ENCODE measurements at regions not wholly inside any gene's neighbourhood (a gene's known extent, or its start where the extent isn't known, plus 50 kb on each side); places are given as distances from the start of the nearest gene placed in this dataset.

DNA sequence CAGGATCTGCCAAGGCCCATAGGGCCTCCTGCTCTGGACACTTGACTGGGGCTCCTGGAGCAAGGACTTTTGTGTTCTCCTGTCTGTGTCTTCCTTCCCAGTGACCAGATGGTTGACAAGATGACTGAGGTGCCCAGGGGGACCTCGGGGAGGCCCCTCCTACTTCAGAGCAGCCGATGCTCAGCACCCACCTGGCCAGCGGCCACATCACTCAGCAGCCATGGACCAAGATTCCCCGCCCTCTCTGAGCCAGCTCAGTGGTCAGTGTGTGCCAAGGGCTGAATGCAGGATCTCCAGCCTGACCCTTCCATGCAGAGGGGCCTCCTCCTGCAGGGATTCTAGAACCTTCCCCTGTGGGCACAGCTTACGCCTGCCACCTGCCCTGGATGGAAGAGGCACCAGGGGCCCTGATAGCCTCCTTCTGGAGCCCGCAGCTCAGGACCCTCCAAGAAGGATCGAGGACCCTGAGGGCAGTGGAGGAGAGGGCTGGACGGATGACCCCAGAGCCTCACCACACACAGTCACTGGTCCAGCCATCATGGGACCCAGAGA is 87.4 kb upstream of the GPC1 start:
- Histone ChIP-seq H4K20me1 (ENCODE audit: low read length) (no peaks in the 10 kb centered on the region), H3K79me2 (ENCODE audit: low read length) (no peaks in the 10 kb centered on the region), H3F3A (ENCODE audit: low read length, unreplicated experiment) (no peaks in the 10 kb centered on the region), H3K9me3 (ENCODE audit: low read length) (peaks cover 6% of the 10 kb centered on the region; the same call in 1 of the 2 replicates), H3K36me3 (ENCODE audit: low read depth, low read length) (no peaks in the 10 kb centered on the region), H3K4me3 (ENCODE audit: low read length) (no peak overlapping the region), H2AFZ (ENCODE audit: low read length) (no peak overlapping the region), H3K4me2 (ENCODE audit: low read length) (no peak overlapping the region), H3K27ac (ENCODE audit: low read length) (no peak overlapping the region), H3K9ac (ENCODE audit: low read length) (no peak overlapping the region), H3K9me2 (replicated peaks; ENCODE audit: low read length) (no peaks in the 10 kb centered on the region), H3K27me3 (ENCODE audit: low read length) (no peaks in the 10 kb centered on the region), H3K4me1 (ENCODE audit: insufficient read depth, low read length) (no peaks in the 10 kb centered on the region)
- no peak for TF ChIP-seq EZH2 (IDR thresholded peaks at IDR 0.05; ENCODE audit: low read length, unreplicated experiment)
- TF ChIP-seq, protein P1, sequence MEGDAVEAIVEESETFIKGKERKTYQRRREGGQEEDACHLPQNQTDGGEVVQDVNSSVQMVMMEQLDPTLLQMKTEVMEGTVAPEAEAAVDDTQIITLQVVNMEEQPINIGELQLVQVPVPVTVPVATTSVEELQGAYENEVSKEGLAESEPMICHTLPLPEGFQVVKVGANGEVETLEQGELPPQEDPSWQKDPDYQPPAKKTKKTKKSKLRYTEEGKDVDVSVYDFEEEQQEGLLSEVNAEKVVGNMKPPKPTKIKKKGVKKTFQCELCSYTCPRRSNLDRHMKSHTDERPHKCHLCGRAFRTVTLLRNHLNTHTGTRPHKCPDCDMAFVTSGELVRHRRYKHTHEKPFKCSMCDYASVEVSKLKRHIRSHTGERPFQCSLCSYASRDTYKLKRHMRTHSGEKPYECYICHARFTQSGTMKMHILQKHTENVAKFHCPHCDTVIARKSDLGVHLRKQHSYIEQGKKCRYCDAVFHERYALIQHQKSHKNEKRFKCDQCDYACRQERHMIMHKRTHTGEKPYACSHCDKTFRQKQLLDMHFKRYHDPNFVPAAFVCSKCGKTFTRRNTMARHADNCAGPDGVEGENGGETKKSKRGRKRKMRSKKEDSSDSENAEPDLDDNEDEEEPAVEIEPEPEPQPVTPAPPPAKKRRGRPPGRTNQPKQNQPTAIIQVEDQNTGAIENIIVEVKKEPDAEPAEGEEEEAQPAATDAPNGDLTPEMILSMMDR (conservative IDR thresholded peaks at IDR 0.05; ENCODE audit: low read depth, low read length), result no peak
- no peak for TF ChIP-seq EZH2phosphoT487 (IDR thresholded peaks at IDR 0.05; ENCODE audit: borderline replicate concordance, low read length)
- ATAC-seq (no peak), DNase-seq (no peak)
- no TSS peak for BruUV-seq (replicated peaks)
- intact Hi-C loops (cut with micrococcal nuclease), result no loop called here
- ChIA-PET CTCF (no interaction called here), POLR2A (ENCODE audit: unreplicated experiment) (no interaction called here)

DNA sequence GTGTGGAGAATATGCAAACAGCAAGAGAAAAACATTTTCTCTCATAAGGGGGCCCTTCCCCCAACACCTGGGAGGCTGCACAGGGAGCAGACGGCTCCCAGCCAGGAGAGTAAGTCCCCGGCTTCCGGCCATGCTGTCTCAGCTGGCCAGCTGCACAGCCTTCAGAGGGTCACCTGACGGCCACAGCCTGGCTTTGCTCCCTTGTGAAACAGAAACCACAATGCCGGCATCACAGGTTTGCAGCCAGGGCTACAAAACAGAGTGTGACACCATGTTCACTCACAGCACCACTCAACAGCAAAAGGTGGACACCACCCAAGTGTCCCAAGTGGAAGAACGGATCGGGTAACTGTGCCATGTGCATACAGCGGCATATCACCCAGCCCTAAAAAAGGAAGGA is 86.9 kb upstream of the GPC1 start:
- Histone ChIP-seq H3K9ac (ENCODE audit: low read length) (no peak overlapping the region), H3F3A (ENCODE audit: low read length, unreplicated experiment) (no peaks in the 10 kb centered on the region), H3K27me3 (ENCODE audit: low read length) (no peaks in the 10 kb centered on the region), H3K79me2 (ENCODE audit: low read length) (no peaks in the 10 kb centered on the region), H3K36me3 (ENCODE audit: low read depth, low read length) (no peaks in the 10 kb centered on the region), H4K20me1 (ENCODE audit: low read length) (no peaks in the 10 kb centered on the region), H3K9me2 (replicated peaks; ENCODE audit: low read length) (no peaks in the 10 kb centered on the region), H3K9me3 (ENCODE audit: low read length) (peaks cover 6% of the 10 kb centered on the region; the same call in 1 of the 2 replicates), H2AFZ (ENCODE audit: low read length) (no peak overlapping the region), H3K4me2 (ENCODE audit: low read length) (no peak overlapping the region), H3K4me1 (ENCODE audit: insufficient read depth, low read length) (no peaks in the 10 kb centered on the region), H3K4me3 (ENCODE audit: low read length) (no peak overlapping the region), H3K27ac (ENCODE audit: low read length) (no peak overlapping the region)
- ATAC-seq, result no peak
- no TSS peak for BruUV-seq (replicated peaks)
- CTCF ChIA-PET, result no interaction called here
- intact Hi-C loops (cut with micrococcal nuclease), result no loop called here
- POLR2A ChIA-PET (ENCODE audit: unreplicated experiment), result no interaction called here
- peak; percentile 8 for DNase-seq
- TF ChIP-seq EZH2 (IDR thresholded peaks at IDR 0.05; ENCODE audit: low read length, unreplicated experiment), result no peak
- TF ChIP-seq, protein P1 (conservative IDR thresholded peaks at IDR 0.05; ENCODE audit: low read depth, low read length), result no peak
- no peak for TF ChIP-seq EZH2phosphoT487 (IDR thresholded peaks at IDR 0.05; ENCODE audit: borderline replicate concordance, low read length)

DNA sequence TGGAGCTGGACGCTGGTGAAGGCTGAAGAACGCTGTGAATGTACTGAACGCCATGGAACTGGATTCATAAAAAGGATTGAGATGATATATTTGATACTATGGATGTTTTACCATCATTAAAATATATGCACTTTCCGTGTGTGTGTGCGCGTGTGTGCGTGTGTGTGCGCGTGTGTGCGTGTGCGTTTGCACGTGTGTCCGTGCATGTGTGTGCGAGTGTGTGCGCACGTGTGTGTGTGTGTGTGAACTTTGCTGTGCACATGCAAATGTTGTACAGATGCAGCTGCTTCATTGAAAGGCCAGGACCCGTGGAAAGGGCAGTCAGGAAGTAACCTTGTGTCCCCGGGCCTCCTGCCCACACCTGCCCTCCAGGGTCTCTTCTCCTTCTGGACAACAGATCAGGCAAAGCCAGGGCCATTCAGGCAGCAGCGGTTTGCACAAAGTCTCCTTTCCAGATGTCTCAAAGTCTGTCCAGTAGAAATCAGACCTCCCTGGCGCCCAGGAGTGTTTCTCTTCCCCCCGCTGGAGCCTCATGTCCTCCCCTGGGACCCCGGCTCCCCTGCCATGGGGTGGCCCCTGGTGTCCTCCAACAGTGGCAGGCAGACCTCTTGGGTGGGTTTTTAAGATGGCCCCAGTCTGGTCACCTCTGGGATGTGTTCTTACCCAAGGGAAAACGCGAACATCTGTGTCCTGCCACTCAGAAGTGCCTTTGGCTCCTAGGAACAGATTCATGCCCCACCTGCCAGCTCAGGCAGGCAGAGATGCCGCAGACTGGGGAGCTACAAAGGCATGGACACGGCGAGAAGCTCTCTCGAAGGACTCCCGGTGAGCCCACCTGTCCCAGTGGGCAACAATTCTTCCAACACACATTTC is 86.1 kb upstream of the GPC1 start:
- Histone ChIP-seq H3F3A (ENCODE audit: low read length, unreplicated experiment) (no peaks in the 10 kb centered on the region), H2AFZ (ENCODE audit: low read length) (no peak overlapping the region), H3K4me2 (ENCODE audit: low read length) (no peak overlapping the region), H3K9me3 (ENCODE audit: low read length) (peaks cover 6% of the 10 kb centered on the region; the same call in 1 of the 2 replicates), H4K20me1 (ENCODE audit: low read length) (no peaks in the 10 kb centered on the region), H3K4me1 (ENCODE audit: insufficient read depth, low read length) (no peaks in the 10 kb centered on the region), H3K4me3 (ENCODE audit: low read length) (no peak overlapping the region), H3K9ac (ENCODE audit: low read length) (no peak overlapping the region), H3K36me3 (ENCODE audit: low read depth, low read length) (no peaks in the 10 kb centered on the region), H3K27ac (ENCODE audit: low read length) (no peak overlapping the region), H3K27me3 (ENCODE audit: low read length) (no peaks in the 10 kb centered on the region), H3K9me2 (replicated peaks; ENCODE audit: low read length) (no peaks in the 10 kb centered on the region), H3K79me2 (ENCODE audit: low read length) (no peaks in the 10 kb centered on the region)
- DNase-seq (no peak), ATAC-seq (no peak)
- CTCF ChIA-PET, result no interaction called here
- intact Hi-C loops (cut with micrococcal nuclease), result no loop called here
- POLR2A ChIA-PET (ENCODE audit: unreplicated experiment), result no interaction called here
- TF ChIP-seq, protein P1 (conservative IDR thresholded peaks at IDR 0.05; ENCODE audit: low read depth, low read length), result no peak
- TF ChIP-seq EZH2phosphoT487 (IDR thresholded peaks at IDR 0.05; ENCODE audit: borderline replicate concordance, low read length), result no peak
- TF ChIP-seq EZH2 (IDR thresholded peaks at IDR 0.05; ENCODE audit: low read length, unreplicated experiment), result no peak
- BruUV-seq (replicated peaks), result no TSS peak
